GM04504 (cell line): ENCODE measurements at regions not wholly inside any gene's neighbourhood (a gene's known extent, or its start where the extent isn't known, plus 50 kb on each side); places are given as distances from the start of the nearest gene placed in this dataset.
"Not testable (repeated sequence)": the region's sequence is repeated elsewhere in the genome, so short reads cannot be mapped to it uniquely, and the experiment has no call there.

Source experiments
- DNase-seq: peaks from one replicate; pipeline ENCODE4 v3.0.0-alpha.2; 2012; ENCODE audit warnings: low read depth

- not testable (repeated sequence) for DNase-seq
Observed at GRCh38 chr13:86253497-86253896, 454.3 kb upstream of the SLITRK6 start.

- not testable (repeated sequence) for DNase-seq
Observed at GRCh38 chr13:86255820-86256219, 456.6 kb upstream of the SLITRK6 start.

GRCh38 chr13:86269511-86269910, 470.3 kb upstream of the SLITRK6 start:
- DNase-seq = no peak

- no peak for DNase-seq
Observed at GRCh38 chr13:86282442-86282841, 483.2 kb upstream of the SLITRK6 start.

GRCh38 chr13:86283031-86283430, 483.8 kb upstream of the SLITRK6 start:
- DNase-seq = no peak

- no peak for DNase-seq
Observed at GRCh38 chr13:86298725-86299124, 499.5 kb upstream of the SLITRK6 start.

GRCh38 chr13:86299128-86299527, 499.9 kb upstream of the SLITRK6 start:
- DNase-seq = no peak

GRCh38 chr13:86309881-86310280, 510.7 kb upstream of the SLITRK6 start:
- DNase-seq = no peak

- DNase-seq = no peak
Observed at GRCh38 chr13:86313421-86313820, 514.2 kb upstream of the SLITRK6 start.

GRCh38 chr13:86318450-86318849, 519.2 kb upstream of the SLITRK6 start:
- DNase-seq = no peak

- DNase-seq = no peak
Observed at GRCh38 chr13:86324191-86324590, 525.0 kb upstream of the SLITRK6 start.

GRCh38 chr13:86355301-86355700, 556.1 kb upstream of the SLITRK6 start:
- DNase-seq = no peak

- DNase-seq = no peak
Observed at GRCh38 chr13:86357106-86357505, 557.9 kb upstream of the SLITRK6 start.

- DNase-seq = not testable (repeated sequence)
Observed at GRCh38 chr13:86363749-86364148, 564.5 kb upstream of the SLITRK6 start.

- DNase-seq = no peak
Observed at GRCh38 chr13:86368924-86369323, 569.7 kb upstream of the SLITRK6 start.

GRCh38 chr13:86377451-86377850, 578.2 kb upstream of the SLITRK6 start:
- DNase-seq = no peak

- DNase-seq = no peak
Observed at GRCh38 chr13:86378628-86379027, 579.4 kb upstream of the SLITRK6 start.

GRCh38 chr13:86383151-86383550, 583.9 kb upstream of the SLITRK6 start:
- DNase-seq = no peak

- DNase-seq = no peak
Observed at GRCh38 chr13:86383561-86383960, 584.3 kb upstream of the SLITRK6 start.

GRCh38 chr13:86397635-86398034, 598.4 kb upstream of the SLITRK6 start:
- DNase-seq = no peak

GRCh38 chr13:86399572-86399971, 600.4 kb upstream of the SLITRK6 start:
- no peak for DNase-seq

- DNase-seq = no peak
Observed at GRCh38 chr13:86402500-86402899, 603.3 kb upstream of the SLITRK6 start.

GRCh38 chr13:86403181-86403580, 604.0 kb upstream of the SLITRK6 start:
- no peak for DNase-seq

GRCh38 chr13:86409466-86410241, 610.4 kb upstream of the SLITRK6 start:
- no peak for DNase-seq
